DND-41 (cell line): ENCODE measurements at regions not wholly inside any gene's neighbourhood (a gene's known extent, or its start where the extent isn't known, plus 50 kb on each side); places are given as distances from the start of the nearest gene placed in this dataset.

Source experiments
- CTCF ChIP-seq: IDR thresholded peaks from 2 replicates; pipeline ENCODE4 v1.5.1; 2012; ENCODE audit warnings: borderline replicate concordance, low read length, moderate library complexity, mild to moderate bottlenecking; ENCODE audit not compliant: poor library complexity, severe bottlenecking; ENCODE audit errors: extremely low read depth
- EZH2 ChIP-seq: IDR thresholded peaks from 3 replicates; pipeline ENCODE4 v1.6.1; 2012; ENCODE audit warnings: borderline replicate concordance, low read depth, mild to moderate bottlenecking, moderate library complexity, low read length, inconsistent platforms; ENCODE audit not compliant: severe bottlenecking

GRCh38 chr4:18369561-18369960 is 348.0 kb upstream of the LCORL start:
- TF ChIP-seq CTCF (no peak), EZH2 (no peak)
